NCI-H2081 (cell line): ENCODE measurements at regions not wholly inside any gene's neighbourhood (a gene's known extent, or its start where the extent isn't known, plus 50 kb on each side); places are given as distances from the start of the nearest gene placed in this dataset.
"Not testable (repeated sequence)": the region's sequence is repeated elsewhere in the genome, so short reads cannot be mapped to it uniquely, and the experiment has no call there.

ENCODE experiments used
- DNase-seq, 2 experiments: peaks; one replicate each; lab custom pipeline; 2025; lab: John Stamatoyannopoulos, UW

- DNase-seq, result no peak
Measured at GRCh38 chr3:23135026-23135785, 67.9 kb upstream of the UBE2E2 start.

DNA sequence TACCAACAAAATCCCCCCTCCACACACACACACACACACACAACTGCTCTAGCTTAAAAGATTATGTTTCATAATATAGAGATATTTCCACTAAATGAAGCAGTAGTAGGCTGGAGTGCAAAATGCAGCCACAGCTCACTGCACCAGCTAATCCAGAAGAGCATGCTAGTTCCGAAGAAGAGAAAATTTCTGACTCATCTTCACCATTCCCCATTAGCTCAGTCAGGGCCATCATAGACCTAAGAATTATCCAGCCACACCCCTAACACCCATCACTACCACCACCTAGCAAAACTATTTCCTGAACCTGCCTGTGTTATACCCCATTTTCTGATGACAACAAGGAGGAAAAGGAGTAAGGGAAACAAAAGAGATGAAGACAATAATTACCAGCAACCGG is 67.1 kb upstream of the UBE2E2 start:
- DNase-seq, result no peak

DNA sequence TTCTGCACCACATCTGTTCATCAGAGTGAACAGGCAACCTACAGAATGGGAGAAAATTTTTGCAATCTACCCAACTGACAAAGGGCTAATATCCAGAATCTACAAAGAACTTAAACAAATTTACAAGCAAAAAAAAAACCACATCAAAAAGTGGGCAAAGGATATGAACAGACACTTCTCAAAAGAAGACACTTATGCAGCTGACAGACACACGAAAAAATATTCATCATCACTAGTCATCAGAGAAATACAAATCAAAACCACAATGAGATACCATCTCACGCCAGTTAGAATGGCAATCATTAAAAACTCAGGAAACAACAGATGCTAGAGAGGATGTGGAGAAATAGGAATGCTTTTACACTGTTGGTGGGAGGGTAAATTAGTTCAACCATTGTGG is 59.1 kb upstream of the UBE2E2 start:
- not testable (repeated sequence) for DNase-seq

GRCh38 chr3:23146163-23146562 is 57.0 kb upstream of the UBE2E2 start:
- no peak for DNase-seq

- DNase-seq, result no peak
Measured at GRCh38 chr3:23152989-23153388, 50.1 kb upstream of the UBE2E2 start.
